ENCODE measurements at regions not wholly inside any gene's neighbourhood (a gene's known extent, or its start where the extent isn't known, plus 50 kb on each side); places are given as distances from the start of the nearest gene placed in this dataset.
"Not testable (repeated sequence)": the region's sequence is repeated elsewhere in the genome, so short reads cannot be mapped to it uniquely, and the experiment has no call there.

GRCh38 chr9:33662871-33663270 lies 132.5 kb upstream of the PRSS3 start:
- Histone ChIP-seq H3K27ac (ENCODE audit: insufficient read depth, low read length) (no peak overlapping the region), H2AFZ (ENCODE audit: low read length) (no peak overlapping the region), H3K4me2 (ENCODE audit: extremely low read depth, insufficient read depth, low read length) (no peak overlapping the region), H3K4me1 (ENCODE audit: control insufficient read depth, extremely low read depth, insufficient read depth, low read length) (no peaks in the 10 kb centered on the region), H3K9me3 (ENCODE audit: control insufficient read depth, insufficient read depth, low read depth, low read length) (no peaks in the 10 kb centered on the region), H3K4me3 (replicated peaks in 1 of 4; ENCODE audit: control extremely low read depth in 1 of 4, insufficient read depth in 1 of 4, low read depth in 3 of 4, low read length in 4 of 4) (no peak overlapping the region), H3K9ac (ENCODE audit: insufficient read depth, low read length) (no peak overlapping the region), H4K20me1 (ENCODE audit: control insufficient read depth, extremely low read depth, insufficient read depth, low read length) (no peaks in the 10 kb centered on the region), H3K79me2 (ENCODE audit: control insufficient read depth, insufficient read depth, low read length) (no peaks in the 10 kb centered on the region), H3K27me3 (ENCODE audit: control insufficient read depth, insufficient read depth, low read length) (peaks cover 14% of the 10 kb centered on the region), H3K36me3 (ENCODE audit: control insufficient read depth, insufficient read depth, low read length) (no peaks in the 10 kb centered on the region)
- no peak for TF ChIP-seq EZH2 (IDR thresholded peaks at IDR 0.05; ENCODE audit: low read length, missing control alignments)
- no peak for TF ChIP-seq CTCF (conservative IDR thresholded peaks at IDR 0.05 in 1 of 2, IDR thresholded peaks at IDR 0.05 in 1 of 2; ENCODE audit: low read depth in 1 of 2, low read length in 2 of 2)
- no peak for DNase-seq (ENCODE audit: low read depth in 2 of 2)

GRCh38 chr9:33676194-33676745 lies 119.1 kb upstream of the PRSS3 start:
- peak overlapping the region; percentile 26 to 60 (median 40) for H3K4me3 ChIP-seq (replicated peaks in 1 of 4; ENCODE audit: control extremely low read depth in 1 of 4, insufficient read depth in 1 of 4, low read depth in 3 of 4, low read length in 4 of 4)
- H2AFZ ChIP-seq (ENCODE audit: low read length) = peak overlapping the region; percentile 23
- H3K36me3 ChIP-seq (ENCODE audit: control insufficient read depth, insufficient read depth, low read length); H4K20me1 ChIP-seq (ENCODE audit: control insufficient read depth, extremely low read depth, insufficient read depth, low read length); H3K9me3 ChIP-seq (ENCODE audit: control insufficient read depth, insufficient read depth, low read depth, low read length); H3K4me1 ChIP-seq (ENCODE audit: control insufficient read depth, extremely low read depth, insufficient read depth, low read length); H3K79me2 ChIP-seq (ENCODE audit: control insufficient read depth, insufficient read depth, low read length); H3K9ac ChIP-seq (ENCODE audit: insufficient read depth, low read length); H3K27ac ChIP-seq (ENCODE audit: insufficient read depth, low read length): not testable (repeated sequence)
- peak in 1 of 2 donors; percentile 8 for DNase-seq (ENCODE audit: low read depth in 2 of 2)
- peaks cover 10% of the 10 kb centered on the region for H3K27me3 ChIP-seq (ENCODE audit: control insufficient read depth, insufficient read depth, low read length)
- peak overlapping the region; percentile 64 for H3K4me2 ChIP-seq (ENCODE audit: extremely low read depth, insufficient read depth, low read length)

GRCh38 chr9:33676746-33677505 lies 118.4 kb upstream of the PRSS3 start:
- Histone ChIP-seq H3K9ac (ENCODE audit: insufficient read depth, low read length) (no peak overlapping the region), H2AFZ (ENCODE audit: low read length) (peak overlapping the region; percentile 23), H3K4me1 (ENCODE audit: control insufficient read depth, extremely low read depth, insufficient read depth, low read length) (no peaks in the 10 kb centered on the region), H3K9me3 (ENCODE audit: control insufficient read depth, insufficient read depth, low read depth, low read length) (no peaks in the 10 kb centered on the region), H3K27ac (ENCODE audit: insufficient read depth, low read length) (no peak overlapping the region), H3K27me3 (ENCODE audit: control insufficient read depth, insufficient read depth, low read length) (peaks cover 12% of the 10 kb centered on the region), H3K4me2 (ENCODE audit: extremely low read depth, insufficient read depth, low read length) (peak overlapping the region; percentile 75), H3K36me3 (ENCODE audit: control insufficient read depth, insufficient read depth, low read length) (no peaks in the 10 kb centered on the region), H3K4me3 (replicated peaks in 1 of 4; ENCODE audit: control extremely low read depth in 1 of 4, insufficient read depth in 1 of 4, low read depth in 3 of 4, low read length in 4 of 4) (peak overlapping the region; percentile 26 to 63 (median 40)), H4K20me1 (ENCODE audit: control insufficient read depth, extremely low read depth, insufficient read depth, low read length) (no peaks in the 10 kb centered on the region), H3K79me2 (ENCODE audit: control insufficient read depth, insufficient read depth, low read length) (no peaks in the 10 kb centered on the region)
- DNase-seq (ENCODE audit: low read depth in 2 of 2) = peak; percentile 36 to 42
- TF ChIP-seq EZH2 (IDR thresholded peaks at IDR 0.05; ENCODE audit: low read length, missing control alignments) (no peak), CTCF (conservative IDR thresholded peaks at IDR 0.05 in 1 of 2, IDR thresholded peaks at IDR 0.05 in 1 of 2; ENCODE audit: low read depth in 1 of 2, low read length in 2 of 2) (no peak)

Data from fibroblast of lung (primary cell).